COLO668 (cell line): ENCODE measurements at regions not wholly inside any gene's neighbourhood (a gene's known extent, or its start where the extent isn't known, plus 50 kb on each side); places are given as distances from the start of the nearest gene placed in this dataset.

Experiments
- DNase-seq: peaks from one replicate; lab custom pipeline; 2025; ENCODE audit not compliant: unreplicated experiment; lab: John Stamatoyannopoulos, UW

DNA sequence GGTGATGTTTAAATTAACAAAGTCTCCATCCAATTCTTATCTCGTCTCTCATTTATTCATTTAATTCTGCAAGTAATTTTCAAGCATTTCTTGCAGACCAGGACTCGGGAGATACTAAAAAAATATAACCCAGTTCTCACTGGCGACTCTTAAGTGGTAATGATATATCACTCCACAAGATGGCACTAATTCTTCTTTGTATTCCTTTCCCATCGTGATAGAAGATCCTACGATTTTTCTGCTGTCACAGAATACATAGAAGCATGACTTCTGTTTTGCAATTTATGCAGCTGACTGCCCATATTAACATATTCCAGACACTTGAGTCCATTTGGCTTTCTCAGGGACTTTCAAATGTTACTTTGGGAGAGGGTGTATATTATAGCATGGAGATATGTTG lies 64.0 kb upstream of the FGF13 start:
- DNase-seq = no peak

DNA sequence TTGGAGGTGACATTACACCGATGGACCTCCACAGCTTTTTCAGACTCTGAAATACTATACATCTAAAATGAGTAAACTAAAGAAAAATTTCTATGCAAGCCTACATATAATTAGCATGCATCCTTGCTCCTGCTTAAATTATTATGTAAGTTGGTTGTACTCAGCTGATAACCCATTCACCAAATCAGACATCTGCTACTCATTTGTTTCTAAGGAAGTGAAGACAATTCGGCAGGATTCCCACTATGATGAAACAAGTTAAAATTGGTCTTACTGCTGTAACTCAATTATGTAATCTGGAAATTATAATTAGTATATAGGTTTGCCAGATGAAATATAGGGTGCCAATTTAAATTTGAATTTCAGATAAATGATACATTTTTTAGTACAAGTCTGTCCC lies 59.5 kb upstream of the FGF13 start:
- DNase-seq = no peak

DNA sequence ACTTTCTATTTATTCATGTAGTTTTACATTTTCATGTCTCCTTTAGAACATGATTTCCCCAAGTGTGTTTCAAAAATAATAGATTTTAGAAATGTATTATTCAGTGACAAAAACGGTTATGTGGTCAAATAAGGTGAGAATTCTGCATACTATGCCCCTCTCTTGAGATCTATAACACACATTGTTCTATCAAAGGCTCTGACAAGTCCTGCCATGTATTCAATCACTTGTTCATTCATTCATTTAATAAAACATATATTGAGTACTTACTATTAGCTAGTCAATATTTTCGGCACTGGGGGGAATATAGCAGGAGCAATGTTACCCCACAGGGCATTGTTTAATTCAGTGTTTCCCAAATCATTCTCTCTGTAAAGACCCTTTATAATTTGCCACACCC lies 58.4 kb upstream of the FGF13 start:
- no peak for DNase-seq

DNA sequence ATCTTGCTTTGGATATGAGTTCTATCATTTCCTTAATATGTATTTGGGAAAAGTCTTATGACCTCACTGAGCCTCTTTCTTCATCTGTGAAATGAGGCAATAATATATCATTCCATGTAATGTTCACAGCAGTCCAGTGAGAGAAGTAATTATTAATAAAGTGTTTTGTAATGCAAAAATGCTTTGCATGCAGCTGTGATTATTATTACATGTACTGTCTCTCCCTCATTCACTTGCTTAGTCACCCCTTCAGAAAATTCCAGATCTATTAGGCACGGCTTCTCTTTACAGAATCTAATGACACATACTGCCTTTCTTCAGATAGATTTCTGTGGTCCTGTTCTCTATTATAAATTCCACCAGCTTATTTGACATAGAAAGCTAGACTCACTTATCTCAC lies 53.5 kb upstream of the FGF13 start:
- no peak for DNase-seq

DNA sequence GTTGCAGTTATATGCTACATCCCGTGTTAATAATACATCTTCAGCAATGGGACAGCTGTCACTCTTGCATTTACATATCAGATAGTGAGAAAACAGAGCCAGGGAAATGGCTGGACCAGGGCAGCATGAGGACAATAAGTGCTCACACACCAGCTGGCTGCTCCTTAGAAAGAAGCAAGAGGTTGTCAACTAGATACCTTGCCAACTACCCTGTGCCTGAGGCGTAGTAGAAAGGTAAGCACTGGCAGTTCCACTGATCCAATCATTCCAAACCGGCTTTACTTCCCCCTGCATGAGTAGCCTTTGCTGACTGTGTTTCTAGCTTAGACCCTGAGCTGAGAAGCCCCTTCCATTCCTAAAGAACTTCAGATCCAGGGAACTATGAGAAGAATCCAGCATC lies 52.2 kb upstream of the FGF13 start:
- no peak for DNase-seq

DNA sequence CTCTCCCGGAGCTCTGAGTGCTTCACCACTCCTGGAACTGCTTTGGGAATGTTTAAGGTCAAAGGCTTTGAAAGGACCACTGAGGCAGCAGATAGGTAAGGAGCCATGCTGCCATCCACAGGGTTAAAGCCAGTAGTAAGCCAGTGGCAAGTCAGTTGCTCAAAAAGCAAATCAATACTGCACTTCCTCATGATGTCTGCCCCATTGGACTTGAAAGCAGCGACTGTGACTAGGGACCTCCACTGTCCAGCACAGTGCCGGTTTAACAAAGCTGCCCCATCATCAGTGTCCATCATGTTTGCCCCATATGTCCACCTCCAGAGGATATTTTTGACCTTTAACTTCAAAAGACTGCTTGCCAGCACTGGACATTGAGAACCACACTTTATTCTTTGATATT lies 49.9 kb upstream of the FGF13 start:
- DNase-seq = no peak
